ENCODE measurements at regions not wholly inside any gene's neighbourhood (a gene's known extent, or its start where the extent isn't known, plus 50 kb on each side); places are given as distances from the start of the nearest gene placed in this dataset.
"Not testable (repeated sequence)": the region's sequence is repeated elsewhere in the genome, so short reads cannot be mapped to it uniquely, and the experiment has no call there.

- Mint-ChIP-seq H3K27ac (no peak overlapping the region), H3K9me3 (peaks cover 0 to 6% (median 0%) of the 10 kb centered on the region in 9 donors), H3K36me3 (peaks cover 0 to 3% (median 0%) of the 10 kb centered on the region in 3 donors), H3K4me1 (no peaks in the 10 kb centered on the region), H3K27me3 (no peaks in the 10 kb centered on the region), H3K4me3 (no peak overlapping the region)
- DNase-seq (no peak), ATAC-seq (no peak)
- POLR2A ChIA-PET: no interaction called here
Observed at GRCh38 chr3:86887876-86888275, 103.1 kb downstream of the VGLL3 start.

DNA sequence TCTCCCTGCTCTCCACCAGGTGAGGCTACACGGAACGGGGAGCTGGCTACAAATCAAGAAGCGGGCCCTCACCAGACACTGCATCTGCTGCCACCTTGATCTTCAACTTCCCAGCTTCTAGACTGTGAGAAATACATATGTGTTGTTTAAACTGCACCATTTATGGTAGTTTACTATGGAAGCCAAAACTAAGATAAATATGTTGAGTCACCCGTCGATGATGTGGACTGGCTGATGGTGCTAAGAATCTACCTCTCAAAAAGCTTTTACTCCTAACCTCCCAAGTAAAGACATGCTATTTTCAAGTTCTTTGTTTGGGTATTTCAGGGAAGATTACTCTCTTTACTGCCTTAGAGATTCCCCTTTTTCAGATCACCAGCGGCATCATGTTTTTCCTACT, 110.9 kb downstream of the VGLL3 start:
- no peaks in the 10 kb centered on the region for H3K4me1 Mint-ChIP-seq
- POLR2A ChIA-PET: no interaction called here
- no peak for DNase-seq
- no peak overlapping the region for H3K4me3 Mint-ChIP-seq
- H3K27me3 Mint-ChIP-seq: no peaks in the 10 kb centered on the region
- no peak overlapping the region for H3K27ac Mint-ChIP-seq
- ATAC-seq: no peak
- peaks cover 0 to 3% (median 0%) of the 10 kb centered on the region in 3 donors for H3K36me3 Mint-ChIP-seq
- H3K9me3 Mint-ChIP-seq: peaks cover 0 to 14% (median 5%) of the 10 kb centered on the region in 9 donors

DNA sequence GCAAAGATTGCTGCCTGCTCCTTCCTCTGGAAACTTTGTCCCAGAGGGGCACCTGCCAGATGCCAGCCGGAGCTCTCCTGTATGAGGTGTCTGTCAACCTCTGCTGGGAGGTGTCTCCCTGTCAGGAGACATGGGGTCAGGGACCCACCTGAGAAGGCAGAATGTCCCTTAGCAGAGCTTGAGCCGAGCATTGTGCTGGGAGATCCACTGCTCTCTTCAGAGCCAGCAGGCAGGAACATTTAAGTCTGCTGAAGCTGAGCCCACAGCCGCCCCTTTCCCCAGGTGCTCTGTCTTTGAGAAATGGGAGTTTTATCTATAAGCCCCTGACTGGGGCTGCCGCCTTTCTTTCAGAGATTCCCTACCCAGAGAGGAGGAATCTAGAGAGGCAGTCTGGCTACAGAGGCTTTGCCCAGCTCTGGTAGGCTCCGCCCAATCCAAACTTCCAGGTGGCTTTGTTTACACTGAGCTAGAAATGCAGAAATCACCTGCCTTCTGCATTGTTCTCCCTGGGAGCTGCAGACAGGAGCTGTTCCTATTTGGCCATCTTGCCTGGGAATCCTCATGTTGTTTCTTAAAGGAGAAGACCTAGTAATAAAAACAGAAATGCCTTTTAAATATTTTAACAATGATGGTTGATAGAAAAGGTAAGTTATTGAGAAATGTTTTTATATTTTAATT, 114.3 kb downstream of the VGLL3 start:
- DNase-seq, H3K27me3 Mint-ChIP-seq, H3K36me3 Mint-ChIP-seq, POLR2A ChIA-PET, ATAC-seq, H3K4me3 Mint-ChIP-seq, H3K27ac Mint-ChIP-seq, H3K4me1 Mint-ChIP-seq: not testable (repeated sequence)
- peaks cover 0 to 28% (median 8%) of the 10 kb centered on the region in 9 donors for H3K9me3 Mint-ChIP-seq

- H3K4me1 Mint-ChIP-seq, H3K4me3 Mint-ChIP-seq, H3K27me3 Mint-ChIP-seq, POLR2A ChIA-PET, ATAC-seq, H3K36me3 Mint-ChIP-seq, DNase-seq, H3K27ac Mint-ChIP-seq: not testable (repeated sequence)
- peaks cover 0 to 28% (median 6%) of the 10 kb centered on the region in 9 donors for H3K9me3 Mint-ChIP-seq
Observed at GRCh38 chr3:86874790-86875189, 116.2 kb downstream of the VGLL3 start.

GRCh38 chr3:86869566-86869965, 121.4 kb downstream of the VGLL3 start:
- no peaks in the 10 kb centered on the region for H3K36me3 Mint-ChIP-seq
- no peak for ATAC-seq
- no peaks in the 10 kb centered on the region for H3K27me3 Mint-ChIP-seq
- H3K4me1 Mint-ChIP-seq: no peaks in the 10 kb centered on the region
- no peak overlapping the region for H3K4me3 Mint-ChIP-seq
- H3K27ac Mint-ChIP-seq: no peak overlapping the region
- POLR2A ChIA-PET: no interaction called here
- no peak for DNase-seq
- peaks cover 0 to 22% (median 6%) of the 10 kb centered on the region in 9 donors for H3K9me3 Mint-ChIP-seq

DNA sequence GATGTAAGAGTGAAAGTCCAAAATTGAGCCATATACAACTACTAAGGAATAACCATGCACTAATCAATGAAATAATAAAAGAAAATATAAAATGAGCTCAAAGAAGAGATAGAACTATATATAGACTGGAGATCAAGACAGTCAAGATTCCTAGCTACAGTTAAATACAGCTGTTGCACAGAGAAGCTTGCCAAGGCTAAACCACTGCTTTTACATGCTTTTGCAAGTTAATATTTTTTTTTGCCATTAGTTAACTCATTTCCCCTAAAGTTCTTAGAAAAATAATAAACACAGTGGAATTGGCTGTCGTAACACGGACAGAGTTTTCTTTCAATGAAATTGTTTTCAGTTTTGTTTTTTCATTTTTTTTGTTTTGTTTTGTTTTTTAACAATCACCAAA, 123.0 kb downstream of the VGLL3 start:
- no peak for DNase-seq
- no peak overlapping the region for H3K4me3 Mint-ChIP-seq

DNA sequence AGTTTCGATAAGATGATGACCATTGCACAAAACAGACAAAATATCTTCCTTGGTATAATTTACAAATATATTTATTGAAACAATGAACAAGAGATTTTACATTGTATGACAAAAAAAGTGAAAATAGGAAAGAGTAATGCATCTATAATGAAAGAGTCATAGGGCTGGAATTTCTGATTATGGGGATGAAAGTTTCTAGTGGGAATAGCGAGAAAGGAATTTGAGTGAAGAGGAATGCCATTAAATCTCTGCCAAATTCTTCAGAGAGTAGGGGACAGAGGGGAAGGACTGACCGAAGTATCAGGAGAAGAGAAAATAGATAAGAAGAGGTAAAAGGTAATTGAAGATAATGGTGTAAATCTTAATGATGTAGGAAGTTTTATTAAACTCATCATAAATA, 125.4 kb downstream of the VGLL3 start:
- Mint-ChIP-seq H3K4me3 (no peak overlapping the region), H3K9me3 (peaks cover 0 to 23% (median 2%) of the 10 kb centered on the region in 9 donors), H3K36me3 (no peaks in the 10 kb centered on the region), H3K4me1 (no peaks in the 10 kb centered on the region), H3K27ac (no peak overlapping the region), H3K27me3 (no peaks in the 10 kb centered on the region)
- POLR2A ChIA-PET: no interaction called here
- no peak for DNase-seq
- ATAC-seq: no peak

More for the DNA sequence above, 123.0 kb downstream of the VGLL3 start:
- Mint-ChIP-seq H3K27me3 (no peaks in the 10 kb centered on the region), H3K27ac (no peak overlapping the region), H3K9me3 (peaks cover 0 to 17% (median 2%) of the 10 kb centered on the region in 9 donors), H3K4me1 (no peaks in the 10 kb centered on the region), H3K36me3 (no peaks in the 10 kb centered on the region)
- POLR2A ChIA-PET: no interaction called here
- no peak for ATAC-seq

DNA sequence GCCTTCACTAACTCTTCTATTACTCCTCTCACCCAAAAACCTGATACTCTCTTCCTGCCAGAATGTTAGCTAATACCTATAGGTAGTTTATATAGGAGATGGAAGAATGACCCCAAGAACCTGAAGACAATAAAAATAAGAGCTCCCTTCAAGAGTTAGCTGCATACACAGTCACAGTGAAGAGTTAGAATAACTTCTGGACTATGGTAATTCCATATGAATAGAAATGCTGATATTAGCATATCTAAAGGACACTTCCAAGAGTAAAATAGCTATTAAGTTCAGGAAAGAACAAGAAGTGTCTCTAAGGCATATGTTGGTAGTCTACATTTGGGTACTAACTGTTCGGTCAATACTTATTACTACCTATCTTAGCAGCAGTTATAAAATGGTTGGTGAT, 134.2 kb downstream of the VGLL3 start:
- POLR2A ChIA-PET: no interaction called here
- no peaks in the 10 kb centered on the region for H3K4me1 Mint-ChIP-seq
- H3K27me3 Mint-ChIP-seq: no peaks in the 10 kb centered on the region
- peaks cover 0 to 4% (median 0%) of the 10 kb centered on the region in 9 donors for H3K9me3 Mint-ChIP-seq
- ATAC-seq (no peak), DNase-seq (no peak)
- H3K4me3 Mint-ChIP-seq: no peak overlapping the region
- no peak overlapping the region for H3K27ac Mint-ChIP-seq
- H3K36me3 Mint-ChIP-seq: no peaks in the 10 kb centered on the region

DNA sequence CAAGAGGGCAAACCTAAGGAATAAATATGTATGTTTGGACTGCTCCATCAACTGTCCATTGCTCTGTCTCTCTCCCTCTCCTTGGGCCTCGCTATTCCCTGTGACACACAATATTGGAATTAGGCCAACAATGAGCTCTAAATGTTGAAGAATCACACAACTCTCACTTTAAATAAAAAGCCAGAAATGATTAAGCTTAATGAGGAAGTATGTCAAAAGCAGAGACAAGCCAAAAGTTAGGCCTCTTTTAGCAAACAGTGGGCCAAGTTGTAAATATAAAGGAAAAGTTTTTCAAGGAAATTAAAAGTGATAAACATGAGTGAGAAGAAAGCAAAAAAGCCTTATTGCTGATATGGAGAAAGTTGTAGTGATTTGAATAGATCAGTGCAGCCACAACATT, 141.0 kb downstream of the VGLL3 start:
- Mint-ChIP-seq H3K27ac (no peak overlapping the region), H3K27me3 (no peaks in the 10 kb centered on the region), H3K36me3 (no peaks in the 10 kb centered on the region), H3K4me1 (no peaks in the 10 kb centered on the region), H3K4me3 (no peak overlapping the region), H3K9me3 (peaks cover 0 to 15% (median 1%) of the 10 kb centered on the region in 9 donors)
- POLR2A ChIA-PET: no interaction called here
- no peak for DNase-seq
- no peak for ATAC-seq

- Mint-ChIP-seq H3K27ac (no peak overlapping the region), H3K4me3 (no peak overlapping the region), H3K9me3 (peaks cover 0 to 15% (median 1%) of the 10 kb centered on the region in 9 donors), H3K36me3 (no peaks in the 10 kb centered on the region), H3K4me1 (no peaks in the 10 kb centered on the region), H3K27me3 (no peaks in the 10 kb centered on the region)
- POLR2A ChIA-PET: no interaction called here
- no peak for ATAC-seq
- DNase-seq: no peak
Observed at GRCh38 chr3:86845726-86846125, 145.2 kb downstream of the VGLL3 start.

- Mint-ChIP-seq H3K4me3 (no peak overlapping the region), H3K4me1 (no peaks in the 10 kb centered on the region), H3K36me3 (no peaks in the 10 kb centered on the region), H3K27me3 (no peaks in the 10 kb centered on the region), H3K27ac (no peak overlapping the region), H3K9me3 (peaks cover 0 to 10% (median 2%) of the 10 kb centered on the region in 9 donors)
- POLR2A ChIA-PET: no interaction called here
- ATAC-seq (no peak), DNase-seq (no peak)
Observed at GRCh38 chr3:86838927-86839326, 152.0 kb downstream of the VGLL3 start.

- ATAC-seq: no peak
- Mint-ChIP-seq H3K4me1 (no peaks in the 10 kb centered on the region), H3K27me3 (no peaks in the 10 kb centered on the region), H3K27ac (no peak overlapping the region), H3K36me3 (no peaks in the 10 kb centered on the region), H3K4me3 (no peak overlapping the region), H3K9me3 (peaks cover 0 to 10% (median 2%) of the 10 kb centered on the region in 9 donors)
- POLR2A ChIA-PET: no interaction called here
- DNase-seq: no peak
Observed at GRCh38 chr3:86837871-86838270, 153.1 kb downstream of the VGLL3 start.

DNA sequence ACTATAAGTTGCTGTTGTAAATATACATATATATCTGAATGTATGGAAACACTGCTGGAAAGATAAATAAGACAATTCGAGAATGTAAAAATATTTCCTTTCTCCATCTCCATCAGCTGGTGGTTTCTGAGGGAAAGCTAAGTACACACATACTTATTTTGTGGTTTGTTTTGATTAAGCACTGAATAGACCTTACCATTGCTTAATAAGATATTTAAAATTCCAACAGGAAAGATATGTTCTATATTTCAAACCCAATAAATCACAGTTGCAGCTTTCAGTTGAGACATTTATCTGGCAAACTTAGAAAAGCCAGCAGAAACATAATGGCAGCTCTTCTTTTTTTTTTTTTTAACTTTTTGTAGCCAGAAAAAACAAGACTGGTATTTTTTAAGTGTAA, 160.4 kb downstream of the VGLL3 start:
- POLR2A ChIA-PET: no interaction called here

GRCh38 chr3:86828751-86829150, 162.2 kb downstream of the VGLL3 start:
- Mint-ChIP-seq H3K36me3 (no peaks in the 10 kb centered on the region), H3K27me3 (no peaks in the 10 kb centered on the region), H3K9me3 (peaks cover 0 to 21% (median 5%) of the 10 kb centered on the region in 9 donors), H3K27ac (no peak overlapping the region), H3K4me3 (no peak overlapping the region), H3K4me1 (no peaks in the 10 kb centered on the region)
- POLR2A ChIA-PET: interaction anchor here (0.5 kb wide), 1 partner anchor 15 kb away, joined by 3 read pairs; no protein-coding TSS in a partner anchor
- DNase-seq (no peak), ATAC-seq (peak in 1 of 2 donors; percentile 12)

More for the DNA sequence above, 160.4 kb downstream of the VGLL3 start:
- Mint-ChIP-seq H3K9me3 (peaks cover 0 to 21% (median 7%) of the 10 kb centered on the region in 9 donors), H3K36me3 (no peaks in the 10 kb centered on the region), H3K4me1 (no peaks in the 10 kb centered on the region), H3K27ac (no peak overlapping the region), H3K4me3 (no peak overlapping the region), H3K27me3 (no peaks in the 10 kb centered on the region)
- DNase-seq (no peak), ATAC-seq (no peak)
